ENCODE measurements at regions not wholly inside any gene's neighbourhood (a gene's known extent, or its start where the extent isn't known, plus 50 kb on each side); places are given as distances from the start of the nearest gene placed in this dataset.
"Not testable (repeated sequence)": the region's sequence is repeated elsewhere in the genome, so short reads cannot be mapped to it uniquely, and the experiment has no call there.

- TF ChIP-seq CTCF, POLR2A (IDR thresholded peaks at IDR 0.05): not testable (repeated sequence)
These were observed 1372.6 kb downstream of the FOXD4L5 start for GRCh38 chr9:63912451-63912850.

All from uterus (tissue), 2 donors.